ENCODE measurements at regions not wholly inside any gene's neighbourhood (a gene's known extent, or its start where the extent isn't known, plus 50 kb on each side); places are given as distances from the start of the nearest gene placed in this dataset.
A peak's percentile ranks its signal among the peaks of the same experiment; 100 is the strongest.

DNA sequence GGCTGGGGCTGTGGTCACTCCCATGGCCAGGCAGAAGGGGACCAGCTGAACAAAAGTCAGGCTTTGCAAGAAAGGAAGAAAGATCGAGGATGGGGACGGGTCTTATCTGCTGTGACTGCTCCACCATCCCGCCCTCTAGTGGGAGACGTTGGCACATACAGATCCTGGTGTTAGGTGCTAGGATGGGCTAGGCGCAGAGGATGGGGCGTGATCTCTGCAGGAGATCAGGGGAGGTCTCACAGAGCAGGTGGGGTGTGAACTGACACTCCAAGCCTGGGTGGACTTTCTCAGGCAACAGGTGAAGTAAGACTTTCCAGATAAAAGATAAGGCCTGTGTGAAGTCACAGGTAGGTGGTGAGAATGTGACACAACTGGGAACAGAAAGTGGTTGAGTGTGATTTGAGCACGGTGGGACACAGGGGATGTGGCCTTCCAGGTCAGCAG lies 141.9 kb upstream of the SMAD3 start (continued):
- 0 out of 2 replicates have a peak, but pooled peaks have one; percentile 9 for TF ChIP-seq YY1 (IDR thresholded peaks at IDR 0.05; ENCODE audit: low read depth, low read length)
